ENCODE measurements at regions not wholly inside any gene's neighbourhood (a gene's known extent, or its start where the extent isn't known, plus 50 kb on each side); places are given as distances from the start of the nearest gene placed in this dataset.
A peak's percentile ranks its signal among the peaks of the same experiment; 100 is the strongest.

GRCh38 chr13:50670847-50671496 lies 172.5 kb downstream of the DLEU7 start:
- intact Hi-C loops (cut with micrococcal nuclease) = no loop called here
- ChIA-PET POLR2A (no interaction called here), CTCF (no interaction called here)
- Mint-ChIP-seq H3K4me1 (ENCODE audit: insufficient read depth, unreplicated experiment) (peaks cover 21% of the 10 kb centered on the region), H3K9me3 (ENCODE audit: unreplicated experiment) (no peaks in the 10 kb centered on the region), H3K27me3 (ENCODE audit: insufficient read depth, unreplicated experiment) (no peaks in the 10 kb centered on the region), H3K4me3 (ENCODE audit: unreplicated experiment) (no peak overlapping the region), H3K27ac (ENCODE audit: low read depth, unreplicated experiment) (no peak overlapping the region), H3K36me3 (ENCODE audit: insufficient read depth, unreplicated experiment) (no peaks in the 10 kb centered on the region)
- no peak for DNase-seq (ENCODE audit: unreplicated experiment)
- BruUV-seq (replicated peaks) = no TSS peak
- no peak for TF ChIP-seq CTCF (IDR thresholded peaks at IDR 0.05; ENCODE audit: unreplicated experiment)

- no peak for DNase-seq (ENCODE audit: unreplicated experiment)
- Mint-ChIP-seq H3K9me3 (ENCODE audit: unreplicated experiment) (no peaks in the 10 kb centered on the region), H3K4me3 (ENCODE audit: unreplicated experiment) (no peak overlapping the region), H3K27me3 (ENCODE audit: insufficient read depth, unreplicated experiment) (no peaks in the 10 kb centered on the region), H3K4me1 (ENCODE audit: insufficient read depth, unreplicated experiment) (peaks cover 22% of the 10 kb centered on the region), H3K36me3 (ENCODE audit: insufficient read depth, unreplicated experiment) (no peaks in the 10 kb centered on the region), H3K27ac (ENCODE audit: low read depth, unreplicated experiment) (no peak overlapping the region)
- intact Hi-C loops (cut with micrococcal nuclease) = no loop called here
- POLR2A ChIA-PET = interaction anchor here (1.3 kb wide), 1 partner anchor 14 kb away, joined by 3 read pairs; no protein-coding TSS in a partner anchor
- no peak for TF ChIP-seq CTCF (IDR thresholded peaks at IDR 0.05; ENCODE audit: unreplicated experiment)
- no TSS peak for BruUV-seq (replicated peaks)
- CTCF ChIA-PET = no interaction called here
Observed at GRCh38 chr13:50671497-50671850, 172.0 kb downstream of the DLEU7 start.

- peak; percentile 63 for DNase-seq (ENCODE audit: unreplicated experiment)
- no peak overlapping the region for H3K27ac Mint-ChIP-seq (ENCODE audit: low read depth, unreplicated experiment)
- H3K9me3 Mint-ChIP-seq (ENCODE audit: unreplicated experiment) = no peaks in the 10 kb centered on the region
- H3K36me3 Mint-ChIP-seq (ENCODE audit: insufficient read depth, unreplicated experiment) = no peaks in the 10 kb centered on the region
- intact Hi-C loops (cut with micrococcal nuclease) = no loop called here
- H3K4me3 Mint-ChIP-seq (ENCODE audit: unreplicated experiment) = no peak overlapping the region
- ChIA-PET POLR2A (interaction anchor here (0.5 to 1.4 kb wide), 3 partner anchors 13 to 991 kb away, joined by 3 to 4 read pairs (median 3); no protein-coding TSS in a partner anchor), CTCF (no interaction called here)
- no TSS peak for BruUV-seq (replicated peaks)
- no peak for TF ChIP-seq CTCF (IDR thresholded peaks at IDR 0.05; ENCODE audit: unreplicated experiment)
- no peaks in the 10 kb centered on the region for H3K27me3 Mint-ChIP-seq (ENCODE audit: insufficient read depth, unreplicated experiment)
- H3K4me1 Mint-ChIP-seq (ENCODE audit: insufficient read depth, unreplicated experiment) = peaks cover 28% of the 10 kb centered on the region
Observed at GRCh38 chr13:50672025-50672424, 171.5 kb downstream of the DLEU7 start.

- no TSS peak for BruUV-seq (replicated peaks)
- ChIA-PET CTCF (no interaction called here), POLR2A (interaction anchor here (0.7 kb wide), 1 partner anchor 598 kb away, joined by 3 read pairs; no protein-coding TSS in a partner anchor)
- no peak overlapping the region for H3K4me3 Mint-ChIP-seq (ENCODE audit: unreplicated experiment)
- no peaks in the 10 kb centered on the region for H3K27me3 Mint-ChIP-seq (ENCODE audit: insufficient read depth, unreplicated experiment)
- no peak for DNase-seq (ENCODE audit: unreplicated experiment)
- H3K9me3 Mint-ChIP-seq (ENCODE audit: unreplicated experiment) = no peaks in the 10 kb centered on the region
- intact Hi-C loops (cut with micrococcal nuclease) = no loop called here
- no peaks in the 10 kb centered on the region for H3K36me3 Mint-ChIP-seq (ENCODE audit: insufficient read depth, unreplicated experiment)
- H3K27ac Mint-ChIP-seq (ENCODE audit: low read depth, unreplicated experiment) = no peak overlapping the region
- peaks cover 49% of the 10 kb centered on the region for H3K4me1 Mint-ChIP-seq (ENCODE audit: insufficient read depth, unreplicated experiment)
- no peak for TF ChIP-seq CTCF (IDR thresholded peaks at IDR 0.05; ENCODE audit: unreplicated experiment)
Observed at GRCh38 chr13:50675651-50676050, 167.8 kb downstream of the DLEU7 start.
